HepG2 (cell line): ENCODE measurements at regions not wholly inside any gene's neighbourhood (a gene's known extent, or its start where the extent isn't known, plus 50 kb on each side); places are given as distances from the start of the nearest gene placed in this dataset.

ENCODE experiments used
- ATAC-seq: fragments of 200-7000 bp; cut with Tn5 transposase; 3 replicates; pipeline ENCODE4 v1.9.1; 2020; ENCODE audit warnings: mild to moderate bottlenecking, moderate library complexity
- BruUV-seq: library from RNA; stranded (reverse); fragments of 400-500 nt; replicated peaks from 2 replicates; lab custom pipeline; 2021; lab: Mats Ljungman, UMichigan
- CTCF ChIA-PET: fragments of 300-600 bp; formaldehyde crosslinking; extraction: SDS; loops from one replicate; lab custom pipeline; 2021; ENCODE audit warnings: low total read pairs, inconsistent platforms, low intra/inter-chr PET ratio; lab: Yijun Ruan, JAX
- POLR2A ChIA-PET: fragments of 350-600 bp; sonication (Branson Sonifier 250); formaldehyde crosslinking; loops from one replicate; lab custom pipeline; 2020; ENCODE audit warnings: antibody characterized with exemption, inconsistent platforms; lab: Yijun Ruan, JAX
- DNase-seq: peaks from one replicate; pipeline ENCODE4 v3.0.0-alpha.2; 2015; ENCODE audit warnings: low spot score
- FAIRE-seq: peaks from 3 replicates; lab custom pipeline; 2011; peaks lifted over from hg19 to GRCh38; lab: Jason Lieb, UNC
- H2AFZ ChIP-seq: one replicate; pipeline ENCODE4 v1.6.1; 2011; ENCODE audit warnings: low read length, inconsistent platforms
- H3K27ac ChIP-seq: fragments of 300-600 bp; 3 replicates; pipeline ENCODE4 v1.8.0; 2011; ENCODE audit warnings: mixed run types, mild to moderate bottlenecking, mixed read lengths, low read length, inconsistent platforms; ENCODE audit not compliant: insufficient read depth; ENCODE audit errors: extremely low read length
- H3K27me3 ChIP-seq, 2 experiments: fragments of 200-600 bp in 1 of 2; 2 replicates in 1 of 2; 3 replicates in 1 of 2; pipeline versions ENCODE4 v1.6.0 to v1.8.0; 2011; ENCODE audit warnings: low read length in 2 of 2, mild to moderate bottlenecking in 2 of 2, moderate library complexity in 2 of 2, inconsistent platforms in 1 of 2; ENCODE audit not compliant: insufficient read depth in 2 of 2, control insufficient read depth in 1 of 2
- H3K36me3 ChIP-seq, 2 experiments: fragments of 200-600 bp in 1 of 2; replicated peaks in 1 of 2; 2 replicates in 1 of 2; 3 replicates in 1 of 2; pipeline versions ENCODE4 v1.5.1 to v1.8.0; 2011; ENCODE audit warnings: low read length in 2 of 2, inconsistent platforms in 1 of 2; ENCODE audit not compliant: insufficient read depth in 2 of 2, control insufficient read depth in 1 of 2
- H3K4me1 ChIP-seq: 2 replicates; pipeline ENCODE4 v1.5.1; 2012; ENCODE audit warnings: low read length, inconsistent platforms; ENCODE audit not compliant: insufficient read depth
- H3K4me2 ChIP-seq: 2 replicates; pipeline ENCODE4 v1.6.0; 2011; ENCODE audit warnings: low read depth, low read length, inconsistent platforms
- H3K4me3 ChIP-seq, 3 experiments: fragments of 200-600 bp in 1 of 3; sonication (generic), shearing (Covaris generic) in 1 of 3; replicated peaks in 1 of 3; 2 replicates each; pipeline ENCODE4 v1.5.1; 2011 to 2016; ENCODE audit warnings: low read length in 3 of 3, inconsistent platforms in 2 of 3, low read depth in 2 of 3, mild to moderate bottlenecking in 2 of 3, control low read depth in 1 of 3, mixed read lengths in 1 of 3; ENCODE audit not compliant: insufficient read depth in 1 of 3
- H3K79me2 ChIP-seq: one replicate; pipeline ENCODE4 v1.6.1; 2011; ENCODE audit warnings: low read length, inconsistent platforms; ENCODE audit not compliant: insufficient read depth
- H3K9ac ChIP-seq: 2 replicates; pipeline ENCODE4 v1.6.0; 2011; ENCODE audit warnings: mild to moderate bottlenecking, low read depth, low read length, inconsistent platforms; ENCODE audit not compliant: insufficient read depth
- H3K9me3 ChIP-seq: 2 replicates; pipeline ENCODE4 v1.5.1; 2012; ENCODE audit warnings: mild to moderate bottlenecking, low read length
- H4K20me1 ChIP-seq: 2 replicates; pipeline ENCODE4 v1.6.0; 2011; ENCODE audit warnings: inconsistent platforms, mild to moderate bottlenecking, low read length, moderate library complexity; ENCODE audit not compliant: insufficient read depth
- KDM1A ChIP-seq: IDR thresholded peaks from 2 replicates; pipeline ENCODE4 v1.6.1; 2016; ENCODE audit warnings: missing compliant biosample characterization
- SYNCRIP ChIP-seq: fragments of 200-400 bp; formaldehyde crosslinking; IDR thresholded peaks from 2 replicates; pipeline ENCODE4 v1.6.1; 2018; ENCODE audit warnings: mild to moderate bottlenecking, low read depth, low read length; ENCODE audit not compliant: insufficient read depth
- TBX2 ChIP-seq: sonication (generic); formaldehyde crosslinking; IDR thresholded peaks from 2 replicates; pipeline ENCODE4 v1.5.0; 2020; ENCODE audit warnings: missing genetic modification reagents, mild to moderate bottlenecking, borderline replicate concordance
- ZKSCAN8 ChIP-seq: IDR thresholded peaks from 2 replicates; pipeline ENCODE4 v1.6.1; 2016; ENCODE audit warnings: borderline replicate concordance, missing genetic modification reagents, missing compliant biosample characterization
- ZNF451 ChIP-seq: sonication (generic); formaldehyde crosslinking; IDR thresholded peaks from 2 replicates; pipeline ENCODE4 v1.5.0; 2020; ENCODE audit warnings: mild to moderate bottlenecking, missing genetic modification reagents
- ZNF720 ChIP-seq: sonication (generic); formaldehyde crosslinking; IDR thresholded peaks from 2 replicates; pipeline ENCODE4 v1.4.0; 2020; ENCODE audit warnings: missing genetic modification reagents
- ZNF788 ChIP-seq: sonication (generic); formaldehyde crosslinking; IDR thresholded peaks from 2 replicates; pipeline ENCODE4 v1.5.0; 2020; ENCODE audit warnings: mild to moderate bottlenecking, missing genetic modification reagents, borderline replicate concordance
- in situ Hi-C: cut with HindIII; loops from 2 replicates; pipeline ENCODE4 v1.10.0; 2017; ENCODE audit warnings: low pct_unique_long_range_greater_than_20kb; ENCODE audit not compliant: extremely low pct_ligation_motif_present
- intact Hi-C: fragments of 100-400 bp; cut with micrococcal nuclease; formaldehyde crosslinking; loops from one replicate; pipeline ENCODE4 v1.10.0; 2022; ENCODE audit not compliant: unreplicated experiment
- TF ChIP-seq, protein P1 (sequence below): sonication (generic); formaldehyde crosslinking; IDR thresholded peaks from 2 replicates; pipeline ENCODE4 v1.4.0; 2020; ENCODE audit warnings: low read depth, missing genetic modification reagents
- TF ChIP-seq, protein P2 (sequence below): sonication (generic); formaldehyde crosslinking; IDR thresholded peaks from 2 replicates; pipeline ENCODE4 v1.5.0; 2020; ENCODE audit warnings: missing genetic modification reagents
- TF ChIP-seq, protein P3 (sequence below): sonication (generic); IDR thresholded peaks from 2 replicates; pipeline ENCODE4 v1.6.1; 2016; ENCODE audit warnings: low read depth, borderline replicate concordance
- TF ChIP-seq, protein P4 (sequence below): IDR thresholded peaks from 2 replicates; pipeline ENCODE4 v1.6.1; 2016; ENCODE audit warnings: mild to moderate bottlenecking
- TF ChIP-seq, protein P5 (sequence below): sonication (generic); formaldehyde crosslinking; IDR thresholded peaks from 2 replicates; pipeline ENCODE4 v1.8.0; 2022; ENCODE audit warnings: mild to moderate bottlenecking, missing genetic modification reagents, borderline replicate concordance
- TF ChIP-seq, protein P6 (sequence below): sonication (generic); formaldehyde crosslinking; IDR thresholded peaks from 2 replicates; pipeline ENCODE4 v1.4.0; 2020; ENCODE audit warnings: missing genetic modification reagents

DNA sequence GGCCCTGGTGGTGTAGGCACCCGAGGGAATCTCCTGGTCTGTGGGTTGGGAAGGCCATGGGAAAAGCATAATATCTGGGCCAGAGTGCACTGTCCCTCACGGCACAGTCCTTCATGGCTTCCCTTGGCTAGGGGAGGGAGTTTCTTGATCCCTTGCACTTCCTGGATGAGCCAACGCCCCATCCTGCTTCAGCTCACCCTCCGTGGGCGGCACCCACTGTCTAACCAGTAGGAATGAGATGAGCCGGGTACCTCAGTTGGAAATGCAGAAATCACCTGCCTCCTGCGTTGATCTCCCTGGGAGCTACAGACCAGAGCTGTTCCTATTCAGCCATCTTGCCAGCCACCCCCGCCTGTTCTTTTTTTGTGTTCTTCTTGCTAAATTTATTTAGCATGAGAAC is 134.4 kb downstream of the LEPR start (continued):
- TF ChIP-seq, protein P1, sequence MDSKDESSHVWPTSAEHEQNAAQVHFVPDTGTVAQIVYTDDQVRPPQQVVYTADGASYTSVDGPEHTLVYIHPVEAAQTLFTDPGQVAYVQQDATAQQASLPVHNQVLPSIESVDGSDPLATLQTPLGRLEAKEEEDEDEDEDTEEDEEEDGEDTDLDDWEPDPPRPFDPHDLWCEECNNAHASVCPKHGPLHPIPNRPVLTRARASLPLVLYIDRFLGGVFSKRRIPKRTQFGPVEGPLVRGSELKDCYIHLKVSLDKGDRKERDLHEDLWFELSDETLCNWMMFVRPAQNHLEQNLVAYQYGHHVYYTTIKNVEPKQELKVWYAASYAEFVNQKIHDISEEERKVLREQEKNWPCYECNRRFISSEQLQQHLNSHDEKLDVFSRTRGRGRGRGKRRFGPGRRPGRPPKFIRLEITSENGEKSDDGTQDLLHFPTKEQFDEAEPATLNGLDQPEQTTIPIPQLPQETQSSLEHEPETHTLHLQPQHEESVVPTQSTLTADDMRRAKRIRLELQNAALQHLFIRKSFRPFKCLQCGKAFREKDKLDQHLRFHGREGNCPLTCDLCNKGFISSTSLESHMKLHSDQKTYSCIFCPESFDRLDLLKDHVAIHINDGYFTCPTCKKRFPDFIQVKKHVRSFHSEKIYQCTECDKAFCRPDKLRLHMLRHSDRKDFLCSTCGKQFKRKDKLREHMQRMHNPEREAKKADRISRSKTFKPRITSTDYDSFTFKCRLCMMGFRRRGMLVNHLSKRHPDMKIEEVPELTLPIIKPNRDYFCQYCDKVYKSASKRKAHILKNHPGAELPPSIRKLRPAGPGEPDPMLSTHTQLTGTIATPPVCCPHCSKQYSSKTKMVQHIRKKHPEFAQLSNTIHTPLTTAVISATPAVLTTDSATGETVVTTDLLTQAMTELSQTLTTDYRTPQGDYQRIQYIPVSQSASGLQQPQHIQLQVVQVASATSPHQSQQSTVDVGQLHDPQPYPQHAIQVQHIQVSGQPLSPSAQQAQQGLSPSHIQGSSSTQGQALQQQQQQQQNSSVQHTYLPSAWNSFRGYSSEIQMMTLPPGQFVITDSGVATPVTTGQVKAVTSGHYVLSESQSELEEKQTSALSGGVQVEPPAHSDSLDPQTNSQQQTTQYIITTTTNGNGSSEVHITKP: no peak
- TF ChIP-seq ZKSCAN8 (CRISPR knock-in tag): no peak
- TF ChIP-seq, protein P2, sequence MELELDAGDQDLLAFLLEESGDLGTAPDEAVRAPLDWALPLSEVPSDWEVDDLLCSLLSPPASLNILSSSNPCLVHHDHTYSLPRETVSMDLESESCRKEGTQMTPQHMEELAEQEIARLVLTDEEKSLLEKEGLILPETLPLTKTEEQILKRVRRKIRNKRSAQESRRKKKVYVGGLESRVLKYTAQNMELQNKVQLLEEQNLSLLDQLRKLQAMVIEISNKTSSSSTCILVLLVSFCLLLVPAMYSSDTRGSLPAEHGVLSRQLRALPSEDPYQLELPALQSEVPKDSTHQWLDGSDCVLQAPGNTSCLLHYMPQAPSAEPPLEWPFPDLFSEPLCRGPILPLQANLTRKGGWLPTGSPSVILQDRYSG: no peak
- no peak for TF ChIP-seq ZNF720 (CRISPR knock-in tag)

DNA sequence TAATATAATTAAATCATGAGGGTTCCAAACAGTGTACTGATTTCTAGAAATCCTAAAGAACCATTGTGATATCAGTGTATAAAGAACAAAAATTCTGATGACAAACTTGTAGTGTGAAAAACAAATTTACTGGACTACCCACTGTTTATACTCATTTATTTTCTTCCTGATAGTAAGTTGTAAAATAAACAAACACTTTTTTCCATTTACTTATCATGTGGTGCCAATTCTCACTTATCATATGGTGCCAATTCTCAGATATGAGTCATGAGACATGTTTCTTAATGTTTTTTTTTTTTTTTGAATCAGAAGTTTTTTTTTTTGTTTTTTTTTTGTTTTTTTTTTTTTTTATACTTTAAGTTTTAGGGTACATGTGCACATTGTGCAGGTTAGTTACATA is 137.7 kb downstream of the LEPR start:
- FAIRE-seq (no peak), ATAC-seq (no peak), DNase-seq (no peak)
- Histone ChIP-seq H3K79me2 (no peaks in the 10 kb centered on the region), H3K27ac (no peak overlapping the region), H3K4me3 (no peak overlapping the region), H3K9ac (no peak overlapping the region), H3K4me2 (no peak overlapping the region), H4K20me1 (no peaks in the 10 kb centered on the region), H2AFZ (no peak overlapping the region), H3K4me1 (peaks cover 17% of the 10 kb centered on the region), H3K27me3 (no peaks in the 10 kb centered on the region), H3K9me3 (no peaks in the 10 kb centered on the region), H3K36me3 (no peaks in the 10 kb centered on the region)
- ChIA-PET CTCF (no interaction called here), POLR2A (no interaction called here)
- in situ Hi-C loops (no loop called here), intact Hi-C loops (no loop called here)
- no TSS peak for BruUV-seq
- TF ChIP-seq TBX2 (CRISPR knock-in tag) (no peak), ZNF451 (no peak), ZNF788 (CRISPR knock-in tag) (no peak), SYNCRIP (no peak), KDM1A (no peak)
- TF ChIP-seq, protein P3, sequence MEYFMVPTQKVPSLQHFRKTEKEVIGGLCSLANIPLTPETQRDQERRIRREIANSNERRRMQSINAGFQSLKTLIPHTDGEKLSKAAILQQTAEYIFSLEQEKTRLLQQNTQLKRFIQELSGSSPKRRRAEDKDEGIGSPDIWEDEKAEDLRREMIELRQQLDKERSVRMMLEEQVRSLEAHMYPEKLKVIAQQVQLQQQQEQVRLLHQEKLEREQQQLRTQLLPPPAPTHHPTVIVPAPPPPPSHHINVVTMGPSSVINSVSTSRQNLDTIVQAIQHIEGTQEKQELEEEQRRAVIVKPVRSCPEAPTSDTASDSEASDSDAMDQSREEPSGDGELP: no peak
- TF ChIP-seq, protein P4, sequence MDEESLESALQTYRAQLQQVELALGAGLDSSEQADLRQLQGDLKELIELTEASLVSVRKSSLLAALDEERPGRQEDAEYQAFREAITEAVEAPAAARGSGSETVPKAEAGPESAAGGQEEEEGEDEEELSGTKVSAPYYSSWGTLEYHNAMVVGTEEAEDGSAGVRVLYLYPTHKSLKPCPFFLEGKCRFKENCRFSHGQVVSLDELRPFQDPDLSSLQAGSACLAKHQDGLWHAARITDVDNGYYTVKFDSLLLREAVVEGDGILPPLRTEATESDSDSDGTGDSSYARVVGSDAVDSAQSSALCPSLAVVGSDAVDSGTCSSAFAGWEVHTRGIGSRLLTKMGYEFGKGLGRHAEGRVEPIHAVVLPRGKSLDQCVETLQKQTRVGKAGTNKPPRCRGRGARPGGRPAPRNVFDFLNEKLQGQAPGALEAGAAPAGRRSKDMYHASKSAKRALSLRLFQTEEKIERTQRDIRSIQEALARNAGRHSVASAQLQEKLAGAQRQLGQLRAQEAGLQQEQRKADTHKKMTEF (CRISPR knock-in tag): no peak
- TF ChIP-seq, protein P5, sequence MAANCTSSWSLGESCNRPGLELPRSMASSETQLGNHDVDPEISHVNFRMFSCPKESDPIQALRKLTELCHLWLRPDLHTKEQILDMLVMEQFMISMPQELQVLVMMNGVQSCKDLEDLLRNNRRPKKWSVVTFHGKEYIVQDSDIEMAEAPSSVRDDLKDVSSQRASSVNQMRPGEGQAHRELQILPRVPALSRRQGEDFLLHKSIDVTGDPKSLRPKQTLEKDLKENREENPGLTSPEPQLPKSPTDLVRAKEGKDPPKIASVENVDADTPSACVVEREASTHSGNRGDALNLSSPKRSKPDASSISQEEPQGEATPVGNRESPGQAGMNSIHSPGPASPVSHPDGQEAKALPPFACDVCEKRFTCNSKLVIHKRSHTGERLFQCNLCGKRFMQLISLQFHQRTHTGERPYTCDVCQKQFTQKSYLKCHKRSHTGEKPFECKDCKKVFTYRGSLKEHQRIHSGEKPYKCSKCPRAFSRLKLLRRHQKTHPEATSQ: no peak
- TF ChIP-seq, protein P6, sequence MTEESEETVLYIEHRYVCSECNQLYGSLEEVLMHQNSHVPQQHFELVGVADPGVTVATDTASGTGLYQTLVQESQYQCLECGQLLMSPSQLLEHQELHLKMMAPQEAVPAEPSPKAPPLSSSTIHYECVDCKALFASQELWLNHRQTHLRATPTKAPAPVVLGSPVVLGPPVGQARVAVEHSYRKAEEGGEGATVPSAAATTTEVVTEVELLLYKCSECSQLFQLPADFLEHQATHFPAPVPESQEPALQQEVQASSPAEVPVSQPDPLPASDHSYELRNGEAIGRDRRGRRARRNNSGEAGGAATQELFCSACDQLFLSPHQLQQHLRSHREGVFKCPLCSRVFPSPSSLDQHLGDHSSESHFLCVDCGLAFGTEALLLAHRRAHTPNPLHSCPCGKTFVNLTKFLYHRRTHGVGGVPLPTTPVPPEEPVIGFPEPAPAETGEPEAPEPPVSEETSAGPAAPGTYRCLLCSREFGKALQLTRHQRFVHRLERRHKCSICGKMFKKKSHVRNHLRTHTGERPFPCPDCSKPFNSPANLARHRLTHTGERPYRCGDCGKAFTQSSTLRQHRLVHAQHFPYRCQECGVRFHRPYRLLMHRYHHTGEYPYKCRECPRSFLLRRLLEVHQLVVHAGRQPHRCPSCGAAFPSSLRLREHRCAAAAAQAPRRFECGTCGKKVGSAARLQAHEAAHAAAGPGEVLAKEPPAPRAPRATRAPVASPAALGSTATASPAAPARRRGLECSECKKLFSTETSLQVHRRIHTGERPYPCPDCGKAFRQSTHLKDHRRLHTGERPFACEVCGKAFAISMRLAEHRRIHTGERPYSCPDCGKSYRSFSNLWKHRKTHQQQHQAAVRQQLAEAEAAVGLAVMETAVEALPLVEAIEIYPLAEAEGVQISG (CRISPR knock-in tag): no peak
